ENCODE measurements at regions not wholly inside any gene's neighbourhood (a gene's known extent, or its start where the extent isn't known, plus 50 kb on each side); places are given as distances from the start of the nearest gene placed in this dataset.

- no peaks in the 10 kb centered on the region for H3K27me3 ChIP-seq (ENCODE audit: control insufficient read depth, insufficient read depth, low read length)
- CTCF ChIA-PET: interaction anchor here (0.7 kb wide), 1 partner anchor 880 kb away, joined by 3 read pairs; no protein-coding TSS in a partner anchor
- no peak overlapping the region for H3K4me3 ChIP-seq (ENCODE audit: low read depth, low read length)
- POLR2A ChIA-PET: no interaction called here
- DNase-seq (ENCODE audit: low read depth): no peak
- no peaks in the 10 kb centered on the region for H3K36me3 ChIP-seq (ENCODE audit: control insufficient read depth, insufficient read depth, low read length)
- no peak for TF ChIP-seq CTCF (IDR thresholded peaks at IDR 0.05; ENCODE audit: insufficient read depth, low read depth, low read length)
Observed at GRCh38 chr13:104784891-104785290, 1718.7 kb upstream of the SLC10A2 start.

- CTCF ChIA-PET: no interaction called here
- Histone ChIP-seq H3K27me3 (ENCODE audit: control insufficient read depth, insufficient read depth, low read length) (no peaks in the 10 kb centered on the region), H3K4me3 (ENCODE audit: low read depth, low read length) (no peak overlapping the region), H3K36me3 (ENCODE audit: control insufficient read depth, insufficient read depth, low read length) (no peaks in the 10 kb centered on the region)
- DNase-seq (ENCODE audit: low read depth): no peak
- POLR2A ChIA-PET: no interaction called here
- no peak for TF ChIP-seq CTCF (IDR thresholded peaks at IDR 0.05; ENCODE audit: insufficient read depth, low read depth, low read length)
Observed at GRCh38 chr13:104782741-104783140, 1716.5 kb upstream of the SLC10A2 start.

- POLR2A ChIA-PET: interaction anchor here (0.6 kb wide), 1 partner anchor 1787 kb away, joined by 5 read pairs; no protein-coding TSS in a partner anchor
- TF ChIP-seq CTCF (IDR thresholded peaks at IDR 0.05; ENCODE audit: insufficient read depth, low read depth, low read length): no peak
- no peaks in the 10 kb centered on the region for H3K27me3 ChIP-seq (ENCODE audit: control insufficient read depth, insufficient read depth, low read length)
- CTCF ChIA-PET: no interaction called here
- peak; percentile 19 for DNase-seq (ENCODE audit: low read depth)
- no peaks in the 10 kb centered on the region for H3K36me3 ChIP-seq (ENCODE audit: control insufficient read depth, insufficient read depth, low read length)
- no peak overlapping the region for H3K4me3 ChIP-seq (ENCODE audit: low read depth, low read length)
Observed at GRCh38 chr13:104779311-104779993, 1713.2 kb upstream of the SLC10A2 start.

GRCh38 chr13:104773775-104774174 is 1707.6 kb upstream of the SLC10A2 start:
- no peaks in the 10 kb centered on the region for H3K36me3 ChIP-seq (ENCODE audit: control insufficient read depth, insufficient read depth, low read length)
- H3K4me3 ChIP-seq (ENCODE audit: low read depth, low read length): no peak overlapping the region
- POLR2A ChIA-PET: interaction anchor here (0.5 kb wide), 1 partner anchor 1761 kb away, joined by 7 read pairs; no protein-coding TSS in a partner anchor
- TF ChIP-seq CTCF (IDR thresholded peaks at IDR 0.05; ENCODE audit: insufficient read depth, low read depth, low read length): peak; percentile 60
- DNase-seq (ENCODE audit: low read depth): peak; percentile 7
- CTCF ChIA-PET: interaction anchor here (0.6 to 2.7 kb wide), 7 partner anchors 31 to 1762 kb away, joined by 3 to 7 read pairs (median 3); partner anchors contain the start of gene EFNB2
- no peaks in the 10 kb centered on the region for H3K27me3 ChIP-seq (ENCODE audit: control insufficient read depth, insufficient read depth, low read length)

GRCh38 chr13:104769545-104769944 is 1703.3 kb upstream of the SLC10A2 start:
- Histone ChIP-seq H3K4me3 (ENCODE audit: low read depth, low read length) (no peak overlapping the region), H3K27me3 (ENCODE audit: control insufficient read depth, insufficient read depth, low read length) (no peaks in the 10 kb centered on the region), H3K36me3 (ENCODE audit: control insufficient read depth, insufficient read depth, low read length) (no peaks in the 10 kb centered on the region)
- POLR2A ChIA-PET: no interaction called here
- DNase-seq (ENCODE audit: low read depth): no peak
- CTCF ChIA-PET: no interaction called here
- no peak for TF ChIP-seq CTCF (IDR thresholded peaks at IDR 0.05; ENCODE audit: insufficient read depth, low read depth, low read length)

All from BJ (cell line).